Testis (tissue), 2 donors: ENCODE measurements at regions not wholly inside any gene's neighbourhood (a gene's known extent, or its start where the extent isn't known, plus 50 kb on each side); places are given as distances from the start of the nearest gene placed in this dataset.
A peak's percentile ranks its signal among the peaks of the same experiment; 100 is the strongest.

Experiments
- DNase-seq: peaks from one replicate; pipeline ENCODE4 v3.0.0-alpha.2; 2019
- H3K27ac ChIP-seq, 2 donors: fragments of 200-600 bp; sonication (generic); one replicate each; pipeline ENCODE4 v1.5.1; 2019
- H3K27me3 ChIP-seq: fragments of 200-600 bp; sonication (generic); one replicate; pipeline ENCODE4 v1.5.1; 2019
- H3K36me3 ChIP-seq: fragments of 200-600 bp; sonication (generic); one replicate; pipeline ENCODE4 v1.5.1; 2017; ENCODE audit warnings: low read depth; ENCODE audit errors: missing control alignments
- H3K4me1 ChIP-seq: fragments of 200-600 bp; sonication (generic); one replicate; pipeline ENCODE4 v1.5.1; 2019
- H3K4me3 ChIP-seq, 2 donors: fragments of 200-600 bp; sonication (generic); one replicate each; pipeline ENCODE4 v1.5.1; 2017 to 2019
- H3K9me3 ChIP-seq: fragments of 200-600 bp; sonication (generic); one replicate; pipeline ENCODE4 v1.5.1; 2017
- POLR2A ChIP-seq: fragments of 450-650 bp; IDR thresholded peaks from one replicate; pipeline ENCODE4 v1.6.1; 2017; ENCODE audit warnings: antibody characterized with exemption, mild to moderate bottlenecking, moderate library complexity
- WGBS, 2 donors: methylation state at CpG; one replicate each; pipeline ENCODE4 v1.1.5; 2018; 5-methylcytosine and 5-hydroxymethylcytosine counted together
- intact Hi-C: fragments of 100-400 bp; cut with DNase I; formaldehyde crosslinking; loops from one replicate; pipeline ENCODE4 v1.15.1; 2023; ENCODE audit warnings: low total_unique reads
- TF ChIP-seq, protein P1 (sequence below), 3 experiments: fragments of 450-650 bp in 2 of 3; fragments of 200-600 bp in 1 of 3; sonication (generic) in 1 of 3; IDR thresholded peaks; one replicate each; pipeline ENCODE4 v1.5.1; 2016 to 2019; ENCODE audit warnings: antibody characterized with exemption in 3 of 3, mild to moderate bottlenecking in 2 of 3, moderate library complexity in 1 of 3

GRCh38 chr7:155202106-155202871, 95.4 kb upstream of the INSIG1 start:
- Histone ChIP-seq H3K27me3 (no peaks in the 10 kb centered on the region), H3K27ac (no peak overlapping the region), H3K9me3 (no peaks in the 10 kb centered on the region), H3K36me3 (no peaks in the 10 kb centered on the region), H3K4me1 (no peaks in the 10 kb centered on the region), H3K4me3 (no peak overlapping the region)
- WGBS, 2 donors = 85 to 95% methylated on average over 9 to 15 of the region's 15 CpGs
- intact Hi-C loops = no loop called here
- no peak for TF ChIP-seq POLR2A
- TF ChIP-seq, protein P1, sequence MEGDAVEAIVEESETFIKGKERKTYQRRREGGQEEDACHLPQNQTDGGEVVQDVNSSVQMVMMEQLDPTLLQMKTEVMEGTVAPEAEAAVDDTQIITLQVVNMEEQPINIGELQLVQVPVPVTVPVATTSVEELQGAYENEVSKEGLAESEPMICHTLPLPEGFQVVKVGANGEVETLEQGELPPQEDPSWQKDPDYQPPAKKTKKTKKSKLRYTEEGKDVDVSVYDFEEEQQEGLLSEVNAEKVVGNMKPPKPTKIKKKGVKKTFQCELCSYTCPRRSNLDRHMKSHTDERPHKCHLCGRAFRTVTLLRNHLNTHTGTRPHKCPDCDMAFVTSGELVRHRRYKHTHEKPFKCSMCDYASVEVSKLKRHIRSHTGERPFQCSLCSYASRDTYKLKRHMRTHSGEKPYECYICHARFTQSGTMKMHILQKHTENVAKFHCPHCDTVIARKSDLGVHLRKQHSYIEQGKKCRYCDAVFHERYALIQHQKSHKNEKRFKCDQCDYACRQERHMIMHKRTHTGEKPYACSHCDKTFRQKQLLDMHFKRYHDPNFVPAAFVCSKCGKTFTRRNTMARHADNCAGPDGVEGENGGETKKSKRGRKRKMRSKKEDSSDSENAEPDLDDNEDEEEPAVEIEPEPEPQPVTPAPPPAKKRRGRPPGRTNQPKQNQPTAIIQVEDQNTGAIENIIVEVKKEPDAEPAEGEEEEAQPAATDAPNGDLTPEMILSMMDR (IDR thresholded peaks at IDR 0.05) = no peak
- DNase-seq = no peak

- Histone ChIP-seq H3K4me1 (no peaks in the 10 kb centered on the region), H3K27me3 (no peaks in the 10 kb centered on the region), H3K27ac (no peak overlapping the region), H3K4me3 (no peak overlapping the region), H3K36me3 (no peaks in the 10 kb centered on the region), H3K9me3 (no peaks in the 10 kb centered on the region)
- 68 to 85% methylated on average over 5 to 17 of the region's 17 CpGs for WGBS, 2 donors
- TF ChIP-seq, protein P1 (IDR thresholded peaks at IDR 0.05) = no peak
- no peak for TF ChIP-seq POLR2A
- intact Hi-C loops = no loop called here
- DNase-seq = no peak
These were observed 94.4 kb upstream of the INSIG1 start for GRCh38 chr7:155203059-155203881.

DNA sequence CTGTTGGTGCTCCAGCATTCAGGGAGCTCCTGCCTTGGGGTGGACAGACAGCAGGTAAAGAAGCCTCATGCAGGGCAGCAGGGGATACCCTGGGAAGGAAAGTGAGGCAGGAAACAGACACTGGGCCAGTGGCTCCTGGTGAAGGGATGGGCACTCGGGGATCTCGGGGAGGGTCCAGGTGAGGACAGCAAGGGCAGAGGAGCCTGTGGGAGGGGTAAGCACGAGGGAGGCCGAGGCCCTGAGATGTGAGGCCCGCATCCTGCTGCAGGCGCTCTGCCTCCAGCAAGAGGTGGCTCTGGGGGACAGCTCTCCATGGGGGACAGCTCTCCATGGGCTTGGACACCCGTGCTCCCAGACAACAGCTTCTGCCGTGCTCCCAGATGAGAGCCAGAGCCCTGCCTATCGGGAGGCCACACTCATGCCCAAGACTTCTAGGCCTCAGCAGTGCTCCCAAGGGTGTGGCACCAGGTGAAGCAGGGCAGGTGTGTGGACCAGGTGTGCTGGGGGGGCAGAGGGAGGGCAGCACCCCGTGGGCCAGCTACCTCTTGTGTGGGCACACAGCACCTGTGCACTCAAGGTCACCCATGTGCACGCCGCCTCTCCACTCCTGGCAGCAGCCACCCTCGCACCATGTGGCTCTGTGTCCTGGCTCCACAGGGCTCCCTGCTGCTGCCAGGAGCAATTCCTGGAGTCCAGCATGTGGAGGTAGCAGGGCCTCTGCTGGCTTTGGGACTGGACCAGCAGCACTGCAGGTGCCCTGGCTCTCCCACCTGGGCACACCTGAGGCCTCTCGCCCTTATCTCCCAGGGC, 93.6 kb upstream of the INSIG1 start:
- no peaks in the 10 kb centered on the region for H3K9me3 ChIP-seq
- no peaks in the 10 kb centered on the region for H3K4me1 ChIP-seq
- TF ChIP-seq POLR2A = no peak
- TF ChIP-seq, protein P1 (IDR thresholded peaks at IDR 0.05) = no peak
- intact Hi-C loops = no loop called here
- no peak overlapping the region for H3K4me3 ChIP-seq
- no peak for DNase-seq
- WGBS, 2 donors = 86 to 91% methylated on average over 7 to 13 of the region's 14 CpGs
- H3K36me3 ChIP-seq = no peaks in the 10 kb centered on the region
- H3K27ac ChIP-seq = no peak overlapping the region
- H3K27me3 ChIP-seq = no peaks in the 10 kb centered on the region

DNA sequence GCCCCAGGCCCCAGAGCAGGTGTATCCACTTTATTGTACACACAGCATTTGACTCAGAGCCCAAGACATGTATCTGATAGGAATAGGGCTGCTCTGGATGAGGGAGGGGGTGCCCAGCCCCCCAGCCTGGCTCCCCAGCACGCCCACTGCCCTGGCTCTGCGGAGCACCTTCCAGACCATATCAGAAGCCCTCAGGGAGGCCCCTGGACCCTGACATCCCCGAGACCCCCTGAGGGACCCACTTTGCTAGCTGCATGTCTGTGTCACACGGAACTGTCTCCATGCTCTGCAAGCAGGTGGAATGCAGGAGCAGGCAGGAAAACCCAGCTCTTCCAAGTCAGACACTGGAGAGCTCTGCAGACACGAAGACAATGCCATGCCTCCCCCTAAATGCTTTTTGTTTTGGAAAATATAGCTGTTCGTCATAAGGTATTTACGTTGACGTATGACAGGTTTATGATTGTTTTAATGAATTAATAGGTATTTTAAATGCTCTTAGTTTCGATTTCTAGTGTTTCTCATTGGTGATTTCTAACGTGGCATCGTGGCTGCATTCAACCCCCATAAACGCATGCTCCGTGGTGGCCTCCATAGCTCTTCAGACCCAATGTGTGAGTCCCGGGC, 92.8 kb upstream of the INSIG1 start:
- Histone ChIP-seq H3K4me1 (no peaks in the 10 kb centered on the region), H3K36me3 (no peaks in the 10 kb centered on the region), H3K4me3 (peak overlapping the region in 1 of 2 donors; percentile 38), H3K27me3 (no peaks in the 10 kb centered on the region), H3K9me3 (no peaks in the 10 kb centered on the region), H3K27ac (no peak overlapping the region)
- TF ChIP-seq POLR2A = no peak
- TF ChIP-seq, protein P1 (IDR thresholded peaks at IDR 0.05) = no peak
- DNase-seq = no peak
- intact Hi-C loops = no loop called here
- WGBS, 2 donors = 34 to 55% methylated on average over 14 of the region's 14 CpGs
